DMS 273 (cell line): ENCODE measurements at regions not wholly inside any gene's neighbourhood (a gene's known extent, or its start where the extent isn't known, plus 50 kb on each side); places are given as distances from the start of the nearest gene placed in this dataset.
A peak's percentile ranks its signal among the peaks of the same experiment; 100 is the strongest.

ENCODE experiments used
- DNase-seq: peaks from one replicate; lab custom pipeline; 2025; ENCODE audit not compliant: unreplicated experiment; lab: John Stamatoyannopoulos, UW

DNA sequence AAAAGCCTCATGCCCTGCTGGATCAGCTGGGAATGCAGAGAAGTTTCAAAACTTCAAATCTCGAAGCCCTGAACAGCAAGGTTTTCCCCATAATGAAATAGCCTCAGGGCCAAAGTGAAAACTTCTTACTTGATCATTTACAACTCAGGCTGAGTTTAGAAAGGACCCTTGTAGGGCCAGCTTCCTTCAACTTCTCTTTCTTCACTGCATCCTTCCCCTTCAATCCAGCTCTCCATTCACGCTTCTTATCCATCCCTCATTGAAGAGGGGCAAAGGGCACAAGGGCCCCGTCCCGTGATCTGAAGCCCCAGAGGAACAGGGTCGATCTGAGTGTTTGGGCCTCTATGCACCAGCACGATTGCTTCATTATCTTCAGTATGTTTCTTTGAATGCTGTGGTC, 392.2 kb upstream of the CELF2 start:
- no peak for DNase-seq

GRCh38 chr10:10626734-10627133, 390.9 kb upstream of the CELF2 start:
- no peak for DNase-seq

- DNase-seq: no peak
Measured at GRCh38 chr10:10627414-10627813, 390.3 kb upstream of the CELF2 start.

- no peak for DNase-seq
Measured at GRCh38 chr10:10629512-10629911, 388.2 kb upstream of the CELF2 start.

GRCh38 chr10:10630281-10630680, 387.4 kb upstream of the CELF2 start:
- DNase-seq: no peak

DNA sequence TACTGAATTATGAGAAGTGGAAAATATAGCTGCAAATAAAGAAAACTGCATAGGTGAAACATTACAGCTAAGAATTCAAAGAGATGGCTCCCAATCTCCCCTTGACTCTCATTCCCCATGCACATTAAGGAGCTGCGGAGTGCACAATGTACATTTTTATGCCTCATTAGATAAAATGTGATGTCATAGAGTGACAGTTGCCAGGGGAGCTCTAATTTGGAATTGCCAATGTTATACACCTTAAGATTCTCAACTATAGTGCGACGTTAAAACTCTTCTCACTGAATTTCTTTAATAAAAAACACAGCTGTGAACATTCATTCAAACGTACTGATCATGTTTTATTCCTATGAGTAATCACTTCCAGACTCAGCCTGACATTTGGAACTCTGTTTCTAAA, 386.9 kb upstream of the CELF2 start:
- no peak for DNase-seq

GRCh38 chr10:10642189-10642588, 375.5 kb upstream of the CELF2 start:
- DNase-seq: no peak

- DNase-seq: no peak
Measured at GRCh38 chr10:10642751-10643150, 374.9 kb upstream of the CELF2 start.

GRCh38 chr10:10644008-10644646, 373.5 kb upstream of the CELF2 start:
- DNase-seq: no peak

GRCh38 chr10:10644676-10645385, 372.8 kb upstream of the CELF2 start:
- no peak for DNase-seq

DNA sequence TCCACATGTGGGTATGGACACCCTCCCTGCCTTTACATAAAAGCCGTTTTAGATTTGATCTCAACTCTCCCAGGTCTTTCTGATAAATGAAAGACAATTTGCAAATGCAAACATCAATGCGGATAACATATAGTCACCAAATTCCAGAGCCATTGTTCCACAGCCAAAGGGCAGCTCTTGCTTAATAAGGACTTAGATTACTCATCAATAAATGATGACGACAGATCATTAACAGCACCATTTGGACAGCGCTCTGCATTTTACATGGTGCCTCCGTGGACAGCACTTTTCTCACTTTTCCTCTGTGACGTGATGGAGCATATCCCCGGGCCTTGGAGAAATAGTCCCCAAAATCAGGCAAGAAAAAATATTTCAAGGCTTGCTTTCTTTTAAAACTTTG, 370.3 kb upstream of the CELF2 start:
- no peak for DNase-seq

GRCh38 chr10:10657139-10657760, 360.4 kb upstream of the CELF2 start:
- no peak for DNase-seq

GRCh38 chr10:10658172-10658785, 359.4 kb upstream of the CELF2 start:
- DNase-seq: no peak

DNA sequence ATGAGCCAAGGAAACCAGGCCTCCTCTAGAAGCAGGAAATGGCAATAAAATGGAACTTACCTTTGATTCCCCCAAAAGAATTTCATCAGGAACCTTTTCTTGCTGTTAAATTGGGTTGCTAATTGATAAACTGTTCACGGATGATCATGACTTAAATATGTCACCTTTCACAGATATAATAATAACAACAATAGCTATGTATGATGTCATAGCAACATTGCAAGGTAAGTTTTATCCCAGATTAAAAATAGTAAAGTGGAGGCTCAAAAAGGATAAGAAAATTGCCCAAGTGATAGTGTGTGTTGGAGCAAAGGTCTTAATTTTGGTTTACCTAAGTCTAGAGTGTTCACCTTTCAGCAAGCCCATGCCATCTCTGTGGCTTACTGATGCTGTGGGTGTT, 357.6 kb upstream of the CELF2 start:
- no peak for DNase-seq

- DNase-seq: no peak
Measured at GRCh38 chr10:10661176-10661575, 356.5 kb upstream of the CELF2 start.

DNA sequence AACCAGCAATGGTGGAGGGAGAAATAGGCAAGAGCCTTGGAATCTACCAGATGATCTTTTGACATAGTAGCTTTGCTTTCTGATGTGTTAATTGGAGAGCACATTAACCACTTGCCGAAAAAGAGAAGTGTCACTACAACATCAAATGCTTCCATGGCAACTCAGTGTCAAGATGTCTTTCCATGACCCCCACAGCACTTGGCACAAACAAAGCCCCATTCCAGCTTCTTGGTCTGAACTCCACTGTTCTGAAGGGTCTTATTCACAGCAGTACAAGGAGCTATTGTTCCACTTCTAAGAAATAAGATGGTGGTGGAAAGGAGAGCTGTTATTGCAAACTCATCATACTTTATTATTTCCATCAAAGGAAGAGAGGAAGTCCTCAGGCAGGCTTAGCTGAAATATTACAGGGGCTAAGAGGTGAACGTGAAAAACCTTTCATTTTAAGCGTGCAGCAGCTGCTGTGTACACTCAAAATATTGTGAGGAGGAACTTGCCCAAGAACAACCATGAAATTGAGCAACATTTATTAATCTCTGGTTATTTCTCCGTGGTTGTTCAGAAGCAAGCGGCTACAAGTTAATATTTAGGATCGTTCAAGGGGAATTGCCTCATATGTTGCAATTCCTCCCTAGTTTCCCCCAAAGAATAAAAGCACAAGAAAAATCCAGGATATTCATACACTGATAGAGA, 354.8 kb upstream of the CELF2 start:
- no peak for DNase-seq

- DNase-seq: no peak
Measured at GRCh38 chr10:10663622-10664021, 354.1 kb upstream of the CELF2 start.

DNA sequence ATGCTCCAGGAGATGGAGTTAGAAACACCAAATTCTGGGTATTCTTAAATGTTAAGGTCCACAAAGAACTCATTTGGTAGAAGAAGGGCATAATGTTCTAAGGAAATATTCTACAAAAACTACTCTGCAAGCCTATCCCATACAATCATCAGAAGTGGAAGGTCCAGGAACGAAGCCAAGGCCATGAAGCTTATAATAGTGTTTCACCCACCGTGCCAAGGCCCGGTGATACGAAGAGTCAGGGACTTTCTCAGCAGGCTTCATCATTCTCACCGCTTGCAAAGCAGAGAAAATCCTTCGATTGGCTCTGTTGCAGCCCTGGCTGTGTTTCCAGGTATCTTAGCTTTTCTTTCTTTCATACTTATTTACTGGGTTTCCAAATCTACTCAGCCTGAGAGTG, 351.9 kb upstream of the CELF2 start:
- DNase-seq: no peak

DNA sequence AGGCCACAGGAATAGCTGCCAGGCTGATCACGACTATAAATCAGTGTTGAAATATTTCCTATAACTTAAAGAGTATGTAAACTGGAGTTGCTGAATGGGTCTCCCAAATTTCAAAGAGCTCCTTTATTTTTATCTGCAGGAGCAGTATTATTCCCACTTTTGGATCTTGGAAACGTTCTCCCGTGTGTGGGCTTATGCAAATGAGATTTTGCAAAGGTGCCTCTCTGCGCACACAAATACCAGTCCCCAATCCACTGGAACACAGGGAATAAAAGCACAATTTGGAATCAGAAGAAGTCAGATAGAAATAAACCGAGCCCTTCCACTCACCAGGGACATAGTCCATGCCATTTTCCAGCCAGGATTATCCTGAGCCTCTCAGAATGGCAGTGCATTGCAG, 350.2 kb upstream of the CELF2 start:
- no peak for DNase-seq

GRCh38 chr10:10676972-10677371, 340.7 kb upstream of the CELF2 start:
- DNase-seq: peak; percentile 16

DNA sequence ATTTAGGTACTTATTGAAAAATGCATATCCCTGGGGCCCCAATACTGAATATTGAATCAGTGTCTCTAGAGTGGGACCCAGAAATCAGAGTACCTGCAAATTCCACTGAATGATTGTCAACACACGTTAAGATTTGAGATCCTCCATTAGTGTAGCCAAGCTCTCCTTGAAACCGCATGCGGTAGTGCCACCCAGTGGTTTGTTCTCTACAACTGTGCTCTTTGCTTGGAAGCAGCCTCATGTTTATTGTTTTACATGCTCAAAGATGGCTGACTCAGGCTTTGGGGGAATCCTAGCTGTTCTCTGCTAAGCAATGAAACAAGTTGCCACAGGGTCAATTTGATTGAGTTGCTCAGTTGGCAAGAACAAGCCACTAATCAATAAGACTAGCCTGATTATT, 340.2 kb upstream of the CELF2 start:
- peak; percentile 30 for DNase-seq
